ENCODE measurements at regions not wholly inside any gene's neighbourhood (a gene's known extent, or its start where the extent isn't known, plus 50 kb on each side); places are given as distances from the start of the nearest gene placed in this dataset.

- no peak for DNase-seq (ENCODE audit: low read depth)
These were observed 508.0 kb downstream of the SNAPC1 start for GRCh38 chr14:62270236-62270635.

- no peak for DNase-seq (ENCODE audit: low read depth)
These were observed 518.1 kb downstream of the SNAPC1 start for GRCh38 chr14:62280366-62280765.

GRCh38 chr14:62283837-62284236 lies 521.6 kb downstream of the SNAPC1 start:
- DNase-seq (ENCODE audit: low read depth): no peak

GRCh38 chr14:62289471-62289870 lies 527.3 kb downstream of the SNAPC1 start:
- DNase-seq (ENCODE audit: low read depth): no peak

- DNase-seq (ENCODE audit: low read depth): no peak
These were observed 538.9 kb downstream of the SNAPC1 start for GRCh38 chr14:62301080-62301479.

- DNase-seq (ENCODE audit: low read depth): no peak
These were observed 539.7 kb downstream of the SNAPC1 start for GRCh38 chr14:62301911-62302310.

- no peak for DNase-seq (ENCODE audit: low read depth)
These were observed 541.2 kb downstream of the SNAPC1 start for GRCh38 chr14:62303437-62303836.

GRCh38 chr14:62304257-62304656 lies 542.0 kb downstream of the SNAPC1 start:
- no peak for DNase-seq (ENCODE audit: low read depth)

- DNase-seq (ENCODE audit: low read depth): no peak
These were observed 545.6 kb downstream of the SNAPC1 start for GRCh38 chr14:62307844-62308243.

- DNase-seq (ENCODE audit: low read depth): no peak
These were observed 546.1 kb downstream of the SNAPC1 start for GRCh38 chr14:62308316-62308715.

GRCh38 chr14:62308891-62309290 lies 546.7 kb downstream of the SNAPC1 start:
- no peak for DNase-seq (ENCODE audit: low read depth)

GRCh38 chr14:62313212-62313611 lies 551.0 kb downstream of the SNAPC1 start:
- no peak for DNase-seq (ENCODE audit: low read depth)

- no peak for DNase-seq (ENCODE audit: low read depth)
These were observed 552.0 kb downstream of the SNAPC1 start for GRCh38 chr14:62314221-62314620.

- no peak for DNase-seq (ENCODE audit: low read depth)
These were observed 552.7 kb downstream of the SNAPC1 start for GRCh38 chr14:62314871-62315270.

- no peak for DNase-seq (ENCODE audit: low read depth)
These were observed 553.4 kb downstream of the SNAPC1 start for GRCh38 chr14:62315631-62316030.

- DNase-seq (ENCODE audit: low read depth): no peak
These were observed 560.0 kb downstream of the SNAPC1 start for GRCh38 chr14:62322216-62322615.

GRCh38 chr14:62329427-62329826 lies 567.2 kb downstream of the SNAPC1 start:
- DNase-seq (ENCODE audit: low read depth): no peak

GRCh38 chr14:62347562-62348011 lies 585.4 kb downstream of the SNAPC1 start:
- no peak for DNase-seq (ENCODE audit: low read depth)

- DNase-seq (ENCODE audit: low read depth): no peak
These were observed 595.1 kb downstream of the SNAPC1 start for GRCh38 chr14:62357362-62357761.

GRCh38 chr14:62364161-62364560 lies 601.9 kb downstream of the SNAPC1 start:
- no peak for DNase-seq (ENCODE audit: low read depth)

GRCh38 chr14:62364800-62365280 lies 602.6 kb downstream of the SNAPC1 start:
- DNase-seq (ENCODE audit: low read depth): no peak

- DNase-seq (ENCODE audit: low read depth): no peak
These were observed 607.8 kb downstream of the SNAPC1 start for GRCh38 chr14:62369919-62370560.

GRCh38 chr14:62373944-62374343 lies 611.7 kb downstream of the SNAPC1 start:
- DNase-seq (ENCODE audit: low read depth): no peak

- no peak for DNase-seq (ENCODE audit: low read depth)
These were observed 615.8 kb downstream of the SNAPC1 start for GRCh38 chr14:62378057-62378456.

Measured in stimulated activated CD8-positive, alpha-beta memory T cell treated with anti-CD3 and anti-CD28 coated beads, Interleukin-4, amount 100 ng/mL, for 24 hours (primary cell).